ENCODE measurements at regions not wholly inside any gene's neighbourhood (a gene's known extent, or its start where the extent isn't known, plus 50 kb on each side); places are given as distances from the start of the nearest gene placed in this dataset.
"Not testable (repeated sequence)": the region's sequence is repeated elsewhere in the genome, so short reads cannot be mapped to it uniquely, and the experiment has no call there.

- no peaks in the 10 kb centered on the region for H3K4me1 Mint-ChIP-seq
- CTCF ChIA-PET: no interaction called here
- no peak for DNase-seq
- H3K9me3 Mint-ChIP-seq: no peaks in the 10 kb centered on the region
- H3K27me3 Mint-ChIP-seq: no peaks in the 10 kb centered on the region
- H3K27ac Mint-ChIP-seq: no peak overlapping the region
- no peak overlapping the region for H3K4me3 Mint-ChIP-seq
- no peaks in the 10 kb centered on the region for H3K36me3 Mint-ChIP-seq
Observed at GRCh38 chr1:99501871-99502270, 144.0 kb upstream of the PALMD start.

- no peaks in the 10 kb centered on the region for H3K27me3 Mint-ChIP-seq
- H3K36me3 Mint-ChIP-seq: no peaks in the 10 kb centered on the region
- CTCF ChIA-PET: no interaction called here
- DNase-seq: no peak
- no peaks in the 10 kb centered on the region for H3K4me1 Mint-ChIP-seq
- H3K27ac Mint-ChIP-seq: no peak overlapping the region
- no peak overlapping the region for H3K4me3 Mint-ChIP-seq
- peaks cover 4% of the 10 kb centered on the region for H3K9me3 Mint-ChIP-seq
Observed at GRCh38 chr1:99502400-99502799, 143.5 kb upstream of the PALMD start.

GRCh38 chr1:99503276-99503747 is 142.6 kb upstream of the PALMD start:
- no peaks in the 10 kb centered on the region for H3K36me3 Mint-ChIP-seq
- peaks cover 4% of the 10 kb centered on the region for H3K9me3 Mint-ChIP-seq
- H3K4me1 Mint-ChIP-seq: no peaks in the 10 kb centered on the region
- no peaks in the 10 kb centered on the region for H3K27me3 Mint-ChIP-seq
- no peak overlapping the region for H3K27ac Mint-ChIP-seq
- H3K4me3 Mint-ChIP-seq: no peak overlapping the region
- CTCF ChIA-PET: no interaction called here
- DNase-seq: no peak

DNA sequence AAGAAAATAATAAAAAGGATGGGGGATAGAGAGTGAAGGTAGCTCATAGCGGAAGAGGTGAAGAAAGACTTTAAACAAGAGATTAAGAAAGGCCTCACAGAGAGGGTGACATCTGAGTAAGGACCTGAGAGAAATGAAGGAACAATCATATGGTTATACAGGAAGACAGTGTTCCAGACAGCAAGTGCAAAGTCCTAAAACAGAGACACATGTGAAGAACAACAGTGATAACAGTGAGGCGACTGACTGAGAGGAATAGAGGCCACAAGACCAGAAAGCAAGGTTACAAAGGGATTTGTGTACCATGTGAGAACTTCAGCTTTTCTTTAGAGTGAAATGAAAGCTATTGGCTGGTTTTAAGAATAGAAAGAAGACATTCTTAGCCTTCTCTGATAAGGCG is 141.6 kb upstream of the PALMD start:
- peaks cover 4% of the 10 kb centered on the region for H3K9me3 Mint-ChIP-seq
- H3K4me1 Mint-ChIP-seq: no peaks in the 10 kb centered on the region
- no peaks in the 10 kb centered on the region for H3K36me3 Mint-ChIP-seq
- H3K27ac Mint-ChIP-seq: no peak overlapping the region
- DNase-seq: no peak
- H3K27me3 Mint-ChIP-seq: no peaks in the 10 kb centered on the region
- CTCF ChIA-PET: no interaction called here
- H3K4me3 Mint-ChIP-seq: no peak overlapping the region

- Mint-ChIP-seq H3K9me3 (peaks cover 4% of the 10 kb centered on the region), H3K4me1 (no peaks in the 10 kb centered on the region), H3K27ac (no peak overlapping the region), H3K4me3 (no peak overlapping the region), H3K27me3 (no peaks in the 10 kb centered on the region), H3K36me3 (no peaks in the 10 kb centered on the region)
- DNase-seq: no peak
- CTCF ChIA-PET: no interaction called here
Observed at GRCh38 chr1:99506631-99507030, 139.3 kb upstream of the PALMD start.

GRCh38 chr1:99507446-99507845 is 138.5 kb upstream of the PALMD start:
- H3K27ac Mint-ChIP-seq, H3K4me3 Mint-ChIP-seq, H3K9me3 Mint-ChIP-seq, H3K36me3 Mint-ChIP-seq, DNase-seq, CTCF ChIA-PET, H3K4me1 Mint-ChIP-seq, H3K27me3 Mint-ChIP-seq: not testable (repeated sequence)

DNA sequence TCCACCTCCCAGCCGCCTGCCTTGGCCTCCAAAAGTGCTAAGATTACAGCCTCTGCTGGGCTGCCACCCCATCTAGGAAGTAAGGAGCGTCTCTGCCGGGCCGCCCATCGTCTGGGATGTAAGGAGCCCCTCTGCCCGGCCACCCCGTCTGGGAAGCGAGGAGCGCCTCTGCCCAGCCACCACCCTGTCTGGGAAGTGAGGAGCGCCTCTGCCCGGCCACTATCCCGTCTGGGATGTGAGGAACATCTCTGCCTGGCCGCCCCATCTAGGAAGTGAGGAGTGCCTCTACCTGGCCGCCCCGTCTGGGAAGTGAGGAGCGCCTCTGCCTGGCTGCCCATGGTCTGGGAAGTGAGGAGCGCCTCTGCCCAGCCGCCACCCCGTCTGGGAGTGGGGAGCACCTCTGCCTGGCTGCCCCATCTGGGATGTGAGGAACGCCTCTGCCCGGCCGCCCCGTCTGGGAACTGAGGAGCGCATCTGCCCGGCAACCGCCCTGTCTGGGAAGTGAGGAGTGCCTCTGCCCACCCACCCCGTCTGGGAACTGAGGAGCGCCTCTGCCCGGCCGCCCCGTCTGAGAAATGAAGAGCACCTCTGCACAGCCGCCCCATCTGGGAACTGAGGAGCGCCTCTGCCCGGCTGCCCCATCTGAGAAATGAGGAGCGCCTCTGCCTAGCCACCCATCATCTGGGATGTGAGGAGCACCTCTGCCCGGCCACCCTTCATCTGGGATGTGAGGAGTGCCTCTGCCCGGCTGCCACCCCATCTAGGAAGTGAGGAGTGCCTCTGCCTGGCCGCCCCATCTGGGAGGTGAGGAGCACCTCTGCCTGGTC is 137.8 kb upstream of the PALMD start:
- Mint-ChIP-seq H3K27me3 (no peaks in the 10 kb centered on the region), H3K27ac (no peak overlapping the region), H3K36me3 (no peaks in the 10 kb centered on the region), H3K9me3 (peaks cover 4% of the 10 kb centered on the region), H3K4me1 (no peaks in the 10 kb centered on the region), H3K4me3 (no peak overlapping the region)
- DNase-seq: no peak
- CTCF ChIA-PET: no interaction called here

- CTCF ChIA-PET, H3K4me3 Mint-ChIP-seq, H3K4me1 Mint-ChIP-seq, H3K9me3 Mint-ChIP-seq, H3K27me3 Mint-ChIP-seq, H3K36me3 Mint-ChIP-seq, H3K27ac Mint-ChIP-seq, DNase-seq: not testable (repeated sequence)
Observed at GRCh38 chr1:99508733-99509445, 137.0 kb upstream of the PALMD start.

- DNase-seq, H3K27ac Mint-ChIP-seq, H3K4me1 Mint-ChIP-seq, H3K36me3 Mint-ChIP-seq, CTCF ChIA-PET, H3K27me3 Mint-ChIP-seq, H3K9me3 Mint-ChIP-seq, H3K4me3 Mint-ChIP-seq: not testable (repeated sequence)
Observed at GRCh38 chr1:99514823-99515552, 130.9 kb upstream of the PALMD start.

DNA sequence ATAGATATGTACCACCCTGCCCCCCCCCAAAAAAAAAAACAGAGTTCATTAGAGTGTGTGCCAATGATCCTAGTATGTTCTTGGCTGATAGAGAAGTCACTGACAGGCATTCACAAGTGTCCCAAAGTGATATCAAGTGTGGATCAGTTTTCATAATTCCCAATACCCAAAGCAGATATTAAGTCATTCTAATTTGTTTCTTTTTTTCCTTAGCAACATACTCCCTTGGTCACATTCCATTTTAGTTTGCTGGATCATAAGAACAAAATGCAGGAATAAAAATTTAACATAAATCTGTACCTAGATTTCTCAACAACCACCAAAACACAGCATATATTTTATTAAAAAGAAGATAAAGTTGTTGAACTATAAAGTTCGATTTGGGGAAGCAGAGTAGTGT is 129.8 kb upstream of the PALMD start:
- DNase-seq: no peak
- H3K4me3 Mint-ChIP-seq: no peak overlapping the region
- H3K27ac Mint-ChIP-seq: no peak overlapping the region
- CTCF ChIA-PET: no interaction called here
- H3K36me3 Mint-ChIP-seq: no peaks in the 10 kb centered on the region
- no peaks in the 10 kb centered on the region for H3K9me3 Mint-ChIP-seq
- H3K27me3 Mint-ChIP-seq: no peaks in the 10 kb centered on the region
- H3K4me1 Mint-ChIP-seq: no peaks in the 10 kb centered on the region

DNA sequence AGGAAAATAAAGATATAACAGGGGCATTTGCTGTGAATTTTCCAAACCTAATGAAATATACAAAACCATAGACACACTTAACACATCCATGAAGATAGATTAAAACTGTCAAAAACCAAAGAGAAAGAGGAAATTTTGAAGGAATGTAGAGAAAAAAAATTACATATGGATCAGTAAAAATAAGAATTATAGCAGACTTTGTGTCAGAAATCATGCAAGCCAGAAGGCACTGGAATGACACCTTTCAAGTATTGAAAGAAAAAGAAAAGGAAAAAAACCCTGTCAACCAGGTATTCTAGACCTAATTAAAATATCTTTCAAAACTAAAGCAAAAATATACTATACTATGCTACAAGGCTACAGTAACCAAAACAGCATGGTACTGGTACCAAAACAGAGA is 125.8 kb upstream of the PALMD start:
- Mint-ChIP-seq H3K36me3 (no peaks in the 10 kb centered on the region), H3K27me3 (no peaks in the 10 kb centered on the region), H3K27ac (no peak overlapping the region), H3K9me3 (no peaks in the 10 kb centered on the region), H3K4me1 (no peaks in the 10 kb centered on the region), H3K4me3 (no peak overlapping the region)
- no peak for DNase-seq
- CTCF ChIA-PET: no interaction called here

DNA sequence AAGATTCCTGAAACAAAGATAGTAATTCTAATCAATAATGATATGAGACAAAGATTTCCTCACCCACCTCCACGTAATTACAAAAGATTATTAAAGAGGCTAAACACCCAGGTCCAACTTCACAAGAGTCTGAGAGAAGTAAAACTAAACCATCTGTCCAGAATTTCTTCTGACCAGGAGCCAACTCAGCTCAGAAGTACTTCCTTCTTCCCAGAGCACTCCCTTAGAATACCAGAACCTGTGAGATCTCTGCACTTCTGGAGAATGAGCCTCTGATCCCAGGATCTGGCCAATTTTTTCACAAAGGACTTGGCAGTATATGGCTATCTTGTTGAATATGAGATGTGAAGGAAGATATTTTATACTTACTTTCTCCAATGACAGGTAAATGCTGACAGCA is 120.6 kb upstream of the PALMD start:
- CTCF ChIA-PET: interaction anchor here (0.7 kb wide), 1 partner anchor 107 kb away, joined by 3 read pairs; no protein-coding TSS in a partner anchor
- no peak overlapping the region for H3K4me3 Mint-ChIP-seq
- no peak for DNase-seq
- no peaks in the 10 kb centered on the region for H3K27me3 Mint-ChIP-seq
- no peak overlapping the region for H3K27ac Mint-ChIP-seq
- H3K4me1 Mint-ChIP-seq: no peaks in the 10 kb centered on the region
- no peaks in the 10 kb centered on the region for H3K9me3 Mint-ChIP-seq
- H3K36me3 Mint-ChIP-seq: no peaks in the 10 kb centered on the region

DNA sequence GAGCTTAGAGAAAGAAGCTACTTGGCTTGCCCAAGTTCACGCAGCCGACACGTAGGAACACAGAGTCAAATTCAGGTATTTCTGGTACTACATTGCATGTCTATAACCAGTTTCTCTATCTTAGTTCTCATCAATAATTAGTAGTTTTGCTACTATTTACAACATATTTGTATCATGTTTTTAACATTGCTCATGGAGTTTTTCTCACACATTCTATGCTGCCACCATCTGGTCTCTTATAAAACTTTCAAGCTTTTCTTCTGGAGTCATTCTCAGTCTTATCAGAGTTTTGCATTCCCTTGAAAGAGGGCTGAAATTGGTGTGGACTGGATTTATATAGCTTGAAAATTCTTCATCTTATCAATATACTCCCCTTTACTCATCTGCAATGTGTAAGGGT is 118.8 kb upstream of the PALMD start:
- Mint-ChIP-seq H3K4me3 (no peak overlapping the region), H3K36me3 (no peaks in the 10 kb centered on the region), H3K9me3 (no peaks in the 10 kb centered on the region), H3K27ac (no peak overlapping the region), H3K27me3 (no peaks in the 10 kb centered on the region), H3K4me1 (no peaks in the 10 kb centered on the region)
- DNase-seq: no peak
- CTCF ChIA-PET: no interaction called here

GRCh38 chr1:99527545-99527944 is 118.4 kb upstream of the PALMD start:
- H3K4me1 Mint-ChIP-seq: no peaks in the 10 kb centered on the region
- no peak for DNase-seq
- H3K36me3 Mint-ChIP-seq: no peaks in the 10 kb centered on the region
- H3K27ac Mint-ChIP-seq: no peak overlapping the region
- no peaks in the 10 kb centered on the region for H3K9me3 Mint-ChIP-seq
- H3K27me3 Mint-ChIP-seq: no peaks in the 10 kb centered on the region
- no peak overlapping the region for H3K4me3 Mint-ChIP-seq
- CTCF ChIA-PET: no interaction called here

DNA sequence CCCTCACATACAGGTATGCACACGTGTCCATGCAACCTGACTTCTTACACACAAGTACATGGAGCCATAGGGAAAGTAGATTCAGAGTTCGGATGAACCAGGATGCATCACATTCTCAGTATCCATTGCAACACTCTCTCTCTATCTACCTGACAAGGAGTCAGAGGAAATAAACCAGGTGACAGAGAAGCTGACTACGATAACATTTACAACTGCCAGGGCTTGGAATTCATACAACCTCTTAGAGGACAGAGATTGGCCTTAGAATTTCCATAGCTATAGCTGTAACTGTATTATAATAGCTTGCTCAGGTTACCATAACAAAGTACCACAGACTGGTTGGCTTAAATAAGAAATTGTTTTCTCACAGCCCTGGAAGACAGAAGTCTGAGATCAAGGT is 116.9 kb upstream of the PALMD start:
- H3K4me3 Mint-ChIP-seq: no peak overlapping the region
- H3K4me1 Mint-ChIP-seq: no peaks in the 10 kb centered on the region
- no peaks in the 10 kb centered on the region for H3K27me3 Mint-ChIP-seq
- no peak for DNase-seq
- CTCF ChIA-PET: no interaction called here
- no peaks in the 10 kb centered on the region for H3K36me3 Mint-ChIP-seq
- H3K9me3 Mint-ChIP-seq: no peaks in the 10 kb centered on the region
- no peak overlapping the region for H3K27ac Mint-ChIP-seq
